WTC11 (cell line): ENCODE measurements at regions not wholly inside any gene's neighbourhood (a gene's known extent, or its start where the extent isn't known, plus 50 kb on each side); places are given as distances from the start of the nearest gene placed in this dataset.

Experiments used
- ATAC-seq: fragments of 200-7000 bp; cut with Tn5 transposase; 2 replicates; pipeline ENCODE4 v1.10.0; 2021; ENCODE audit warnings: mild to moderate bottlenecking, moderate library complexity
- CTCF ChIA-PET: fragments of 300-600 bp; sonication (Branson Sonifier 250); formaldehyde crosslinking; loops from one replicate; lab custom pipeline; 2021; ENCODE audit warnings: antibody characterized with exemption; lab: Charles Lee
- POLR2A ChIA-PET: fragments of 350-600 bp; sonication (Branson Sonifier 250); formaldehyde crosslinking; loops from one replicate; lab custom pipeline; 2021; ENCODE audit warnings: antibody characterized with exemption; lab: Charles Lee
- DNase-seq: peaks from one replicate; pipeline ENCODE4 v3.0.0; 2021; ENCODE audit warnings: low spot score
- H3K27ac Mint-ChIP-seq: 2 replicates; pipeline ENCODE4 v1.8.0; 2021; ENCODE audit warnings: mixed read lengths
- H3K27me3 Mint-ChIP-seq: 2 replicates; pipeline ENCODE4 v1.8.0; 2021; ENCODE audit warnings: low read depth, mild to moderate bottlenecking, moderate library complexity, mixed read lengths
- H3K36me3 Mint-ChIP-seq: 2 replicates; pipeline ENCODE4 v1.8.0; 2021; ENCODE audit warnings: mixed read lengths
- H3K4me1 Mint-ChIP-seq: 2 replicates; pipeline ENCODE4 v1.8.0; 2022; ENCODE audit warnings: mixed read lengths
- H3K4me3 Mint-ChIP-seq: 2 replicates; pipeline ENCODE4 v1.8.0; 2021; ENCODE audit warnings: mild to moderate bottlenecking, moderate library complexity, mixed read lengths
- H3K9me3 Mint-ChIP-seq: 2 replicates; pipeline ENCODE4 v1.8.0; 2021; ENCODE audit warnings: mixed read lengths
- ARID4B ChIP-seq: sonication (generic); formaldehyde crosslinking; IDR thresholded peaks from 2 replicates; pipeline ENCODE4 v1.8.0; 2023; ENCODE audit warnings: missing genetic modification reagents, mild to moderate bottlenecking, borderline replicate concordance
- ATF2 ChIP-seq: sonication (generic); formaldehyde crosslinking; IDR thresholded peaks from 2 replicates; pipeline ENCODE4 v1.8.1; 2022; ENCODE audit warnings: low read depth, missing genetic modification reagents, borderline replicate concordance
- ATF6 ChIP-seq: sonication (generic); formaldehyde crosslinking; IDR thresholded peaks from 2 replicates; pipeline ENCODE4 v1.8.1; 2023; ENCODE audit warnings: mild to moderate bottlenecking, missing genetic modification reagents
- CDX4 ChIP-seq: fragments of 250-450 bp; sonication (Bioruptor Pico); IDR thresholded peaks from 2 replicates; pipeline ENCODE4 v1.9.0; 2021; ENCODE audit warnings: moderate library complexity, mild to moderate bottlenecking, inconsistent platforms, borderline replicate concordance
- E2F5 ChIP-seq: sonication (generic); formaldehyde crosslinking; IDR thresholded peaks from 2 replicates; pipeline ENCODE4 v1.8.1; 2022; ENCODE audit warnings: mild to moderate bottlenecking, moderate library complexity, missing genetic modification reagents
- ELF4 ChIP-seq: sonication (generic); formaldehyde crosslinking; IDR thresholded peaks from 2 replicates; pipeline ENCODE4 v1.8.1; 2022; ENCODE audit warnings: low read depth, mild to moderate bottlenecking, moderate library complexity, missing genetic modification reagents
- FOXJ3 ChIP-seq: sonication (generic); formaldehyde crosslinking; IDR thresholded peaks from 2 replicates; pipeline ENCODE4 v1.9.0; 2021; ENCODE audit warnings: missing genetic modification reagents, mild to moderate bottlenecking, borderline replicate concordance
- FOXK1 ChIP-seq: sonication (generic); formaldehyde crosslinking; IDR thresholded peaks from 2 replicates; pipeline ENCODE4 v1.8.0; 2022; ENCODE audit warnings: mild to moderate bottlenecking, moderate library complexity, missing genetic modification reagents
- GRHL2 ChIP-seq: fragments of 250-450 bp; sonication (Bioruptor Pico); IDR thresholded peaks from 2 replicates; pipeline ENCODE4 v1.8.0; 2022; ENCODE audit warnings: mild to moderate bottlenecking, moderate library complexity; ENCODE audit not compliant: insufficient replicate concordance, severe bottlenecking
- MYBL2 ChIP-seq: sonication (generic); formaldehyde crosslinking; IDR thresholded peaks from 2 replicates; pipeline ENCODE4 v1.8.1; 2023; ENCODE audit warnings: mild to moderate bottlenecking, moderate library complexity, missing genetic modification reagents
- SOX15 ChIP-seq: fragments of 250-450 bp; sonication (Bioruptor Pico); IDR thresholded peaks from 2 replicates; pipeline ENCODE4 v1.9.0; 2021; ENCODE audit warnings: mild to moderate bottlenecking
- TCF7 ChIP-seq: sonication (generic); formaldehyde crosslinking; IDR thresholded peaks from 2 replicates; pipeline ENCODE4 v1.8.0; 2022; ENCODE audit warnings: mild to moderate bottlenecking, low read depth, missing genetic modification reagents, moderate library complexity
- TEAD1 ChIP-seq: sonication (generic); formaldehyde crosslinking; IDR thresholded peaks from 2 replicates; pipeline ENCODE4 v1.8.0; 2022; ENCODE audit warnings: mild to moderate bottlenecking, missing genetic modification reagents
- ZNF138 ChIP-seq: sonication (generic); formaldehyde crosslinking; conservative IDR thresholded peaks from 2 replicates; pipeline ENCODE4 v1.8.1; 2022; ENCODE audit warnings: mild to moderate bottlenecking, moderate library complexity, missing genetic modification reagents
- ZNF219 ChIP-seq: sonication (generic); formaldehyde crosslinking; IDR thresholded peaks from 2 replicates; pipeline ENCODE4 v1.8.0; 2023; ENCODE audit warnings: missing genetic modification reagents, mild to moderate bottlenecking, borderline replicate concordance
- ZNF232 ChIP-seq: sonication (generic); formaldehyde crosslinking; IDR thresholded peaks from 2 replicates; pipeline ENCODE4 v1.8.0; 2022; ENCODE audit warnings: mild to moderate bottlenecking, missing genetic modification reagents
- ZNF317 ChIP-seq: sonication (generic); formaldehyde crosslinking; IDR thresholded peaks from 2 replicates; pipeline ENCODE4 v1.8.1; 2023; ENCODE audit warnings: low read depth, mild to moderate bottlenecking, moderate library complexity, missing genetic modification reagents, borderline replicate concordance
- ZSCAN18 ChIP-seq: fragments of 250-450 bp; sonication (Bioruptor Pico); IDR thresholded peaks from 2 replicates; pipeline ENCODE4 v2.1.2; 2022; ENCODE audit warnings: mild to moderate bottlenecking, moderate library complexity
- TF ChIP-seq, protein P1 (sequence below): sonication (generic); formaldehyde crosslinking; conservative IDR thresholded peaks from 2 replicates; pipeline ENCODE4 v1.8.1; 2022; ENCODE audit warnings: mild to moderate bottlenecking, missing genetic modification reagents

DNA sequence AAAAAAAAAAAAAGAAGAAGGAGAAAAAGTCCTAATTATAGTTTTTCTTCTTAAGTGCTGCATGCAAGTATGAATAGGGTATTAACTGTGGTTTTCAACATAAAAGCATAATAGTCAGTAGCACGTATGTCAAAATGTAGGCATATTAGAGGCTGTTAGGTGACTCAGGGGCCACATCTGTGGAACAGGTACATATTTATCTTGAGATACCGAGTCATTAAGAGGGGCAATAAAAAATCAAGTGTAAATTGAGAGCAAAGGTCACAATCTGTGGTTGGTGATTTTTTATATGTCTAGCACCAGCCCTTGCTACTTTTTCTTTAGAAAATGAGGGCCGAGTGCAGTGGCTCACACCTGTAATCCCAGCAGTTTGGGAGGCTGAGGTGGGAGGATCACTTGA lies 1113.8 kb upstream of the RBFOX1 start:
- no peaks in the 10 kb centered on the region for H3K4me1 Mint-ChIP-seq
- no peak for DNase-seq
- H3K27ac Mint-ChIP-seq, result no peak overlapping the region
- no peak overlapping the region for H3K4me3 Mint-ChIP-seq
- no peak for ATAC-seq
- CTCF ChIA-PET, result no interaction called here
- no peak for TF ChIP-seq ATF6 (CRISPR knock-in tag)
- TF ChIP-seq SOX15 (CRISPR knock-in tag), result no peak
- no peak for TF ChIP-seq ZNF232 (CRISPR knock-in tag)
- TF ChIP-seq FOXJ3 (CRISPR knock-in tag), result no peak
- no peak for TF ChIP-seq FOXK1 (CRISPR knock-in tag)
- no peak for TF ChIP-seq TCF7 (CRISPR knock-in tag)
- no peak for TF ChIP-seq TEAD1 (CRISPR knock-in tag)
- no peak for TF ChIP-seq ARID4B
- no peak for TF ChIP-seq GRHL2 (CRISPR knock-in tag)
- TF ChIP-seq, protein P1, sequence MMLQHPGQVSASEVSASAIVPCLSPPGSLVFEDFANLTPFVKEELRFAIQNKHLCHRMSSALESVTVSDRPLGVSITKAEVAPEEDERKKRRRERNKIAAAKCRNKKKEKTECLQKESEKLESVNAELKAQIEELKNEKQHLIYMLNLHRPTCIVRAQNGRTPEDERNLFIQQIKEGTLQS, result no peak
- no peak for TF ChIP-seq ZNF219 (CRISPR knock-in tag)
- TF ChIP-seq ELF4, result no peak
- TF ChIP-seq ATF2, result no peak
- TF ChIP-seq ZSCAN18 (CRISPR knock-in tag), result no peak
- TF ChIP-seq CDX4 (CRISPR knock-in tag), result no peak
- TF ChIP-seq MYBL2 (CRISPR knock-in tag), result no peak
- no peak for TF ChIP-seq E2F5 (CRISPR knock-in tag)
- no peak for TF ChIP-seq ZNF317
- no peak for TF ChIP-seq ZNF138
- POLR2A ChIA-PET, result no interaction called here
- peaks cover 48% of the 10 kb centered on the region for H3K36me3 Mint-ChIP-seq
- peaks cover 11% of the 10 kb centered on the region for H3K27me3 Mint-ChIP-seq
- peaks cover 66% of the 10 kb centered on the region for H3K9me3 Mint-ChIP-seq
